OCI-LY3 (cell line): ENCODE measurements at regions not wholly inside any gene's neighbourhood (a gene's known extent, or its start where the extent isn't known, plus 50 kb on each side); places are given as distances from the start of the nearest gene placed in this dataset.

Source experiments
- H2AFZ ChIP-seq: fragments of 200-600, 300-600 bp; shearing (Covaris generic); 2 replicates; pipeline ENCODE4 v1.6.0; 2014; ENCODE audit warnings: antibody characterized with exemption, low read depth, low read length
- H3K27ac ChIP-seq: fragments of 200-600, 300-600 bp; sonication (generic); 2 replicates; pipeline ENCODE4 v1.5.1; 2014; ENCODE audit warnings: mild to moderate bottlenecking, low read length, moderate library complexity, mixed read lengths
- H3K27me3 ChIP-seq: fragments of 200-600, 300-600 bp; sonication (generic); 2 replicates; pipeline ENCODE4 v1.6.1; 2014; ENCODE audit warnings: low read depth, low read length, mixed read lengths
- H3K36me3 ChIP-seq: fragments of 200-600, 300-600 bp; sonication (generic); replicated peaks from 2 replicates; pipeline ENCODE3; 2014; ENCODE audit warnings: low read depth, low read length, mixed read lengths
- H3K4me1 ChIP-seq: fragments of 300-600, 200-600 bp; sonication (generic); 2 replicates; pipeline ENCODE4 v1.6.1; 2014; ENCODE audit warnings: low read length, mixed read lengths
- H3K4me2 ChIP-seq: fragments of 200-600, 300-600 bp; sonication (generic); 2 replicates; pipeline ENCODE4 v1.6.1; 2014; ENCODE audit warnings: low read length, mixed read lengths
- H3K4me3 ChIP-seq: fragments of 300-600, 200-600 bp; sonication (generic); 2 replicates; pipeline ENCODE4 v1.5.1; 2014; ENCODE audit warnings: antibody characterized with exemption, mild to moderate bottlenecking, low read length, moderate library complexity
- H3K79me2 ChIP-seq: fragments of 300-600, 200-600 bp; shearing (Covaris generic); 2 replicates; pipeline ENCODE4 v1.6.1; 2014; ENCODE audit warnings: mild to moderate bottlenecking, low read length, mixed read lengths
- H3K9ac ChIP-seq: fragments of 300-600, 200-600 bp; shearing (Covaris generic); 2 replicates; pipeline ENCODE4 v1.6.0; 2014; ENCODE audit warnings: mild to moderate bottlenecking, low read length, moderate library complexity
- H3K9me3 ChIP-seq: fragments of 200-600, 300-600 bp; shearing (Covaris generic); 2 replicates; pipeline ENCODE4 v1.6.1; 2014; ENCODE audit warnings: low read length, mixed read lengths; ENCODE audit not compliant: insufficient read depth
- H4K20me1 ChIP-seq: fragments of 200-600, 300-600 bp; sonication (generic); 2 replicates; pipeline ENCODE4 v1.6.1; 2016; ENCODE audit warnings: low read length, mixed read lengths; ENCODE audit not compliant: insufficient read depth
- EZH2phosphoT487 ChIP-seq: fragments of 200-600 bp; shearing (Covaris generic); IDR thresholded peaks from 2 replicates; pipeline ENCODE4 v1.6.1; 2018; ENCODE audit warnings: antibody characterized with exemption, mixed run types, low read depth
- TF ChIP-seq, protein P1 (sequence below): fragments of 200-600, 300-600 bp; sonication (generic); IDR thresholded peaks from 2 replicates; pipeline ENCODE4 v1.5.1; 2014; ENCODE audit warnings: antibody characterized with exemption, low read length, low read depth

DNA sequence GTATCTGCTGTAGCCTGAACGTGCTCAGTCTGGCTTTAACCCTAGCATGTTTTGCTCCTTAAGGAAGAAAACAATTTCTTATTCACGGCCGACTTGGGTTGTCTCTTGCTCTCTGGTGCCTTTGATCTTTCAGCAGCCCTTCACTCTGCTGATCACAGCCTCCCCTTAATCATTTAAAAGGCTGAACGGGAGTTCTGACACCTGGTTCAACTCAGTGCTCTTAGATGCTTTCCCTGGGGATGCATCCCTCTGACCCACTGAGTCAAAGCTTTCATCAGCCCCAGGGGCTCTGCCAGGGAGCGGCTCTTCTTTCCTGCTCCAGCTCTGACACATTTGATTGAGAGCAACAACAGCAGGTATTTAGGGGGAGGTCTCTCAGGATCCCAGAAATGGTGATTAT is 79.0 kb upstream of the FYN start:
- Histone ChIP-seq H3K9me3 (no peaks in the 10 kb centered on the region), H3K27me3 (peaks cover 10% of the 10 kb centered on the region; the same call in 1 of the 2 replicates), H3K4me1 (peaks cover 8% of the 10 kb centered on the region), H3K36me3 (no peaks in the 10 kb centered on the region), H4K20me1 (no peaks in the 10 kb centered on the region), H3K4me3 (no peak overlapping the region), H3K79me2 (no peaks in the 10 kb centered on the region), H3K4me2 (no peak overlapping the region), H3K27ac (no peak overlapping the region), H2AFZ (no peak overlapping the region), H3K9ac (no peak overlapping the region)
- TF ChIP-seq EZH2phosphoT487, result no peak
- TF ChIP-seq, protein P1, sequence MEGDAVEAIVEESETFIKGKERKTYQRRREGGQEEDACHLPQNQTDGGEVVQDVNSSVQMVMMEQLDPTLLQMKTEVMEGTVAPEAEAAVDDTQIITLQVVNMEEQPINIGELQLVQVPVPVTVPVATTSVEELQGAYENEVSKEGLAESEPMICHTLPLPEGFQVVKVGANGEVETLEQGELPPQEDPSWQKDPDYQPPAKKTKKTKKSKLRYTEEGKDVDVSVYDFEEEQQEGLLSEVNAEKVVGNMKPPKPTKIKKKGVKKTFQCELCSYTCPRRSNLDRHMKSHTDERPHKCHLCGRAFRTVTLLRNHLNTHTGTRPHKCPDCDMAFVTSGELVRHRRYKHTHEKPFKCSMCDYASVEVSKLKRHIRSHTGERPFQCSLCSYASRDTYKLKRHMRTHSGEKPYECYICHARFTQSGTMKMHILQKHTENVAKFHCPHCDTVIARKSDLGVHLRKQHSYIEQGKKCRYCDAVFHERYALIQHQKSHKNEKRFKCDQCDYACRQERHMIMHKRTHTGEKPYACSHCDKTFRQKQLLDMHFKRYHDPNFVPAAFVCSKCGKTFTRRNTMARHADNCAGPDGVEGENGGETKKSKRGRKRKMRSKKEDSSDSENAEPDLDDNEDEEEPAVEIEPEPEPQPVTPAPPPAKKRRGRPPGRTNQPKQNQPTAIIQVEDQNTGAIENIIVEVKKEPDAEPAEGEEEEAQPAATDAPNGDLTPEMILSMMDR, result no peak

GRCh38 chr6:111952821-111953540 is 79.7 kb upstream of the FYN start:
- Histone ChIP-seq H3K9me3 (no peaks in the 10 kb centered on the region), H4K20me1 (no peaks in the 10 kb centered on the region), H3K27ac (no peak overlapping the region), H3K9ac (no peak overlapping the region), H3K27me3 (peaks cover 10% of the 10 kb centered on the region; the same call in 1 of the 2 replicates), H3K79me2 (no peaks in the 10 kb centered on the region), H2AFZ (0 out of 2 replicates have a peak overlapping the region, but pooled peaks have one; percentile 20), H3K4me1 (peaks cover 8% of the 10 kb centered on the region), H3K4me2 (peak overlapping the region; percentile 7), H3K4me3 (no peak overlapping the region), H3K36me3 (no peaks in the 10 kb centered on the region)
- no peak for TF ChIP-seq EZH2phosphoT487
- TF ChIP-seq, protein P1, result no peak

DNA sequence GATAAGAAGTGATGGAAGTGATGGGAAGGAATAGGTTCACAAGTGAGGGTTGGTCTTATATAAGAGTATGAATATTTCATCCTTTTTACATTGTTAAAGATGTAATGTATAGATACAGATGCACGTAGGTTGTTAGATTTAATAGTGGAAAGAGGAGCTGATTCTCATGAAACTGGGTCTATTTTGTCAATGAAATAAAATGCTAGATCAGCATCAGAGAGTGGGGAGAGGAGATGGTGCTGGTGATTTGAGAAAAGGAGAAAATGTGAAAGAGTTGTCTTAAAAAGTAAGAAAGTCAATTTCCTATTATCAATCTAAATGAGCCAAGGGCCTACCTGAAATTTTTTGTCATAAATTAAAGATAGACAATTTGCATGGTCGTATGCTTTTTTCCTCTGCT is 82.8 kb upstream of the FYN start:
- TF ChIP-seq, protein P1, result no peak
- H3K36me3 ChIP-seq, result no peaks in the 10 kb centered on the region
- no peak overlapping the region for H3K4me2 ChIP-seq
- H3K9ac ChIP-seq, result no peak overlapping the region
- no peak overlapping the region for H2AFZ ChIP-seq
- no peaks in the 10 kb centered on the region for H4K20me1 ChIP-seq
- H3K27ac ChIP-seq, result no peak overlapping the region
- H3K79me2 ChIP-seq, result no peaks in the 10 kb centered on the region
- no peak overlapping the region for H3K4me3 ChIP-seq
- H3K27me3 ChIP-seq, result no peaks in the 10 kb centered on the region
- H3K9me3 ChIP-seq, result no peaks in the 10 kb centered on the region
- peaks cover 8% of the 10 kb centered on the region for H3K4me1 ChIP-seq

DNA sequence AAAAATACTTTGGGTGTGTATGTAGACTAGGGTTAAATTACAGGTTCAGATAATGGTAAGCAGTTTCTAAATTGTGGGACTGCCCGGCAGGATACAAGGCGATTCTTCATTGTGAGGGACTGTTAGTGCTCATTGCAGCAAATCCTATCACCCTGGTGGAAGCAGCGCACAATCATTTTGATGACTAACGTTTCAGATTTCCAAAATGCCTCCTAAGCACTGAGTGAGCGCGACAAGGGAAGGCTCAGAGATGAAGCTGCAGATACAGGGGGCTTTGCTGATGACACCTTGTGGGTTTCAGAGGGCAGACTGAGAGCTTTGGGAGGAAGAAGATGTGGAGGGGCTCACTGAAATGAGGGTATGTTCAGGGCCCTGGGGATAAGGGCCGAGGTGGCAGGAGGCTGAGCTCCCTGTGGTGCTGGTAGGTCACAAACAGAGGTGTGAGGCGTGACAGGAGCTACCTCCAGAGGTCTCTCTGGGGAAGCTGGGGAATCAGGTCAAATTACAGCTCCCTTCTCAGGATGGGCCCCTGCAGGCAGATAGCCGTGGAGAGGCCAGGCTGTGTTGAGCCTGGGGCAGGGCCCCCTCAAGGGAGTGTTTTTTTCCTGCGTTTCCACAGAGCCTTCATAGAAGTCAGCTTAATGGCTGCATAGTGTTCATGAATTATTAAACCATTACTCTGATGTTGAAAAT is 84.5 kb upstream of the FYN start:
- Histone ChIP-seq H3K79me2 (no peaks in the 10 kb centered on the region), H3K4me2 (no peak overlapping the region), H3K27ac (no peak overlapping the region), H3K9me3 (no peaks in the 10 kb centered on the region), H3K27me3 (no peaks in the 10 kb centered on the region), H3K36me3 (no peaks in the 10 kb centered on the region), H2AFZ (no peak overlapping the region), H3K4me1 (peaks cover 7% of the 10 kb centered on the region), H4K20me1 (no peaks in the 10 kb centered on the region), H3K4me3 (no peak overlapping the region), H3K9ac (no peak overlapping the region)
- TF ChIP-seq, protein P1, result no peak
- no peak for TF ChIP-seq EZH2phosphoT487
